Endothelial cell of umbilical vein (primary cell): ENCODE measurements at regions not wholly inside any gene's neighbourhood (a gene's known extent, or its start where the extent isn't known, plus 50 kb on each side); places are given as distances from the start of the nearest gene placed in this dataset.

Source experiments
- BruUV-seq: library from RNA; stranded (reverse); fragments of 400-500 nt; replicated peaks from 2 replicates; lab custom pipeline; 2021; lab: Mats Ljungman, UMichigan
- CTCF ChIA-PET: fragments of 300-600, 350-600 bp; sonication (Branson Sonifier 250); formaldehyde crosslinking; loops from one replicate; lab custom pipeline; 2021; ENCODE audit warnings: antibody characterized with exemption, inconsistent platforms; lab: Charles Lee
- POLR2A ChIA-PET: fragments of 300-600, 350-600 bp; sonication (Branson Sonifier 250); formaldehyde crosslinking; loops from one replicate; lab custom pipeline; 2021; ENCODE audit warnings: antibody characterized with exemption, inconsistent platforms; lab: Charles Lee
- DNase-seq: peaks from one replicate; pipeline ENCODE4 v3.0.0-alpha.2; 2011; ENCODE audit warnings: low read depth, low spot score
- FAIRE-seq: peaks from 2 replicates; lab custom pipeline; 2011; peaks lifted over from hg19 to GRCh38; lab: Jason Lieb, UNC
- H2AFZ ChIP-seq: 2 replicates; pipeline ENCODE4 v1.6.0; 2012; ENCODE audit warnings: low read depth, low read length, control low read depth, inconsistent platforms
- H3K27ac ChIP-seq: 2 replicates; pipeline ENCODE4 v1.5.1; 2011; ENCODE audit warnings: low read depth, mild to moderate bottlenecking, control low read depth, low read length, moderate library complexity; ENCODE audit not compliant: insufficient read depth
- H3K27me3 ChIP-seq, 2 experiments: 2 replicates each; pipeline versions ENCODE4 v1.6.0 to v1.6.1; 2011; ENCODE audit warnings: low read length in 2 of 2, mixed read lengths in 1 of 2; ENCODE audit not compliant: control insufficient read depth in 2 of 2, insufficient read depth in 2 of 2
- H3K36me3 ChIP-seq, 2 experiments: 2 replicates in 1 of 2; 3 replicates in 1 of 2; pipeline ENCODE4 v1.5.1; 2011; ENCODE audit warnings: low read length in 2 of 2, mild to moderate bottlenecking in 1 of 2, moderate library complexity in 1 of 2; ENCODE audit not compliant: control insufficient read depth in 2 of 2, insufficient read depth in 2 of 2; ENCODE audit errors: extremely low read depth in 1 of 2
- H3K4me1 ChIP-seq: 3 replicates; pipeline ENCODE4 v1.5.1; 2011; ENCODE audit warnings: mild to moderate bottlenecking, low read length; ENCODE audit not compliant: control insufficient read depth, insufficient read depth; ENCODE audit errors: extremely low read depth
- H3K4me2 ChIP-seq: 2 replicates; pipeline ENCODE4 v1.6.1; 2011; ENCODE audit warnings: low read length, control low read depth, mixed read lengths; ENCODE audit not compliant: insufficient read depth
- H3K4me3 ChIP-seq, 3 experiments: fragments of 200-600 bp in 1 of 3; sonication (generic), shearing (Covaris generic) in 1 of 3; replicated peaks in 1 of 3; 2 replicates each; pipeline ENCODE4 v1.5.1; 2011 to 2016; ENCODE audit warnings: control low read depth in 3 of 3, low read length in 3 of 3, mild to moderate bottlenecking in 2 of 3, inconsistent platforms in 1 of 3, low read depth in 1 of 3, moderate library complexity in 1 of 3; ENCODE audit not compliant: insufficient read depth in 1 of 3
- H3K79me2 ChIP-seq: 2 replicates; pipeline ENCODE4 v1.6.0; 2012; ENCODE audit warnings: low read length, inconsistent platforms; ENCODE audit not compliant: control insufficient read depth, insufficient read depth
- H3K9ac ChIP-seq: replicated peaks from 2 replicates; pipeline ENCODE3; 2011; ENCODE audit warnings: low read length, control low read depth; ENCODE audit not compliant: insufficient read depth; ENCODE audit errors: extremely low read depth
- H3K9me1 ChIP-seq: replicated peaks from 3 replicates; pipeline ENCODE4 v1.6.0; 2011; ENCODE audit warnings: mild to moderate bottlenecking, low read length; ENCODE audit not compliant: control insufficient read depth, insufficient read depth; ENCODE audit errors: extremely low read depth
- H3K9me3 ChIP-seq: replicated peaks from 2 replicates; pipeline ENCODE4 v1.5.1; 2012; ENCODE audit warnings: low read length, inconsistent platforms; ENCODE audit not compliant: control insufficient read depth, insufficient read depth
- H4K20me1 ChIP-seq: replicated peaks from 2 replicates; pipeline ENCODE3; 2011; ENCODE audit warnings: mild to moderate bottlenecking, low read length; ENCODE audit not compliant: control insufficient read depth, insufficient read depth; ENCODE audit errors: extremely low read depth
- EZH2 ChIP-seq: IDR thresholded peaks from 2 replicates; pipeline ENCODE4 v1.6.1; 2012; ENCODE audit warnings: borderline replicate concordance, low read depth, mild to moderate bottlenecking, moderate library complexity, low read length, inconsistent platforms; ENCODE audit not compliant: severe bottlenecking
- FOS ChIP-seq: IDR thresholded peaks from 2 replicates; pipeline ENCODE4 v1.6.1; 2011; ENCODE audit warnings: mild to moderate bottlenecking, low read length, moderate library complexity, borderline replicate concordance; ENCODE audit not compliant: insufficient read depth
- GATA2 ChIP-seq: IDR thresholded peaks from 2 replicates; pipeline ENCODE4 v1.7.0; 2011; ENCODE audit warnings: low read depth, mild to moderate bottlenecking, moderate library complexity, mixed read lengths, low read length; ENCODE audit not compliant: insufficient read length, insufficient read depth
- JUN ChIP-seq: IDR thresholded peaks from 2 replicates; pipeline ENCODE4 v1.6.1; 2011; ENCODE audit warnings: borderline replicate concordance, low read depth; ENCODE audit not compliant: insufficient read length, insufficient read depth
- MYC ChIP-seq: IDR thresholded peaks from one replicate; pipeline ENCODE4 v1.6.1; 2011; ENCODE audit warnings: mild to moderate bottlenecking, low read depth, low read length
- POLR2A ChIP-seq: IDR thresholded peaks from 2 replicates; pipeline ENCODE4 v1.6.1; 2012; ENCODE audit warnings: low read depth, mild to moderate bottlenecking, control low read depth, low read length
- POLR2AphosphoS5 ChIP-seq: IDR thresholded peaks from 2 replicates; pipeline ENCODE4 v1.6.1; 2012; ENCODE audit warnings: low read depth, mild to moderate bottlenecking, control low read depth, low read length, moderate library complexity; ENCODE audit not compliant: insufficient read depth
- dilution Hi-C: fragments of 300-500 bp; cut with MboI; formaldehyde crosslinking; loops from one replicate; pipeline ENCODE4 v1.15.0; 2019; ENCODE audit warnings: low sequenced_read_pairs; ENCODE audit not compliant: extremely low pct_ligation_motif_present
- intact Hi-C: fragments of 100-400 bp; cut with micrococcal nuclease; formaldehyde crosslinking; loops from one replicate; pipeline ENCODE4 v1.10.0; 2022
- TF ChIP-seq, protein P1 (sequence below): IDR thresholded peaks from 2 replicates; pipeline ENCODE4 v1.6.1; 2011; ENCODE audit not compliant: insufficient read depth, insufficient read length
- TF ChIP-seq, protein P2 (sequence below), 2 donors: IDR thresholded peaks; 1 replicate in 1 of 2; 2 replicates in 1 of 2; pipeline ENCODE4 v1.5.1; 2011; ENCODE audit warnings: low read length in 2 of 2, mild to moderate bottlenecking in 2 of 2, moderate library complexity in 2 of 2, control low read depth in 1 of 2, inconsistent platforms in 1 of 2, low read depth in 1 of 2; ENCODE audit not compliant: insufficient read depth in 1 of 2; ENCODE audit errors: extremely low read depth in 1 of 2

DNA sequence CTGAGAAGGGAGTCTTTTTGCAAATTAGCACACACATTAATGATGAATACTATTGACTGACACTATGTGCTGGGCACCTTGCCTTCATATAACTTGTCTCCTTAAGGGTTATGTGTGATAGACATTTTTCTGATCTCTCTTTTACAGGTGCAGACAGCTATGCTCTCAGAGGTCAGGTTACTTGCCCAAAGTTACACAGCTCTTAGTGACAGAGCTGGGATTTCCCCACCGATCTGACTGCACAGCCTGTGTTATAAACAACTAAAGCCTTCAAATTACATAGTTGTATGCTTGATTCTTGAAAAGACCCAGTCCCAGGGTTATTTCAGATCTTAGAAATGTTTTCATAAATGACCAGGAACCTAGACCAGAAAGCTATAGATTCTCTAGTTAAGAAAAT is 462.7 kb downstream of the EBF1 start:
- BruUV-seq: no TSS peak
- Histone ChIP-seq H3K27me3 (no peaks in the 10 kb centered on the region), H3K4me2 (no peak overlapping the region), H2AFZ (no peak overlapping the region), H3K79me2 (no peaks in the 10 kb centered on the region), H3K4me3 (no peak overlapping the region), H4K20me1 (no peaks in the 10 kb centered on the region), H3K9ac (no peak overlapping the region), H3K36me3 (no peaks in the 10 kb centered on the region), H3K27ac (no peak overlapping the region), H3K9me3 (no peaks in the 10 kb centered on the region), H3K4me1 (no peaks in the 10 kb centered on the region), H3K9me1 (no peaks in the 10 kb centered on the region)
- intact Hi-C loops (no loop called here), dilution Hi-C loops (no loop called here)
- ChIA-PET CTCF (no interaction called here), POLR2A (no interaction called here)
- DNase-seq (no peak), FAIRE-seq (no peak)
- no peak for TF ChIP-seq MYC
- TF ChIP-seq POLR2AphosphoS5: no peak
- no peak for TF ChIP-seq POLR2A
- no peak for TF ChIP-seq EZH2
- TF ChIP-seq, protein P1, sequence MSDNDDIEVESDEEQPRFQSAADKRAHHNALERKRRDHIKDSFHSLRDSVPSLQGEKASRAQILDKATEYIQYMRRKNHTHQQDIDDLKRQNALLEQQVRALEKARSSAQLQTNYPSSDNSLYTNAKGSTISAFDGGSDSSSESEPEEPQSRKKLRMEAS: no peak
- TF ChIP-seq, protein P2, sequence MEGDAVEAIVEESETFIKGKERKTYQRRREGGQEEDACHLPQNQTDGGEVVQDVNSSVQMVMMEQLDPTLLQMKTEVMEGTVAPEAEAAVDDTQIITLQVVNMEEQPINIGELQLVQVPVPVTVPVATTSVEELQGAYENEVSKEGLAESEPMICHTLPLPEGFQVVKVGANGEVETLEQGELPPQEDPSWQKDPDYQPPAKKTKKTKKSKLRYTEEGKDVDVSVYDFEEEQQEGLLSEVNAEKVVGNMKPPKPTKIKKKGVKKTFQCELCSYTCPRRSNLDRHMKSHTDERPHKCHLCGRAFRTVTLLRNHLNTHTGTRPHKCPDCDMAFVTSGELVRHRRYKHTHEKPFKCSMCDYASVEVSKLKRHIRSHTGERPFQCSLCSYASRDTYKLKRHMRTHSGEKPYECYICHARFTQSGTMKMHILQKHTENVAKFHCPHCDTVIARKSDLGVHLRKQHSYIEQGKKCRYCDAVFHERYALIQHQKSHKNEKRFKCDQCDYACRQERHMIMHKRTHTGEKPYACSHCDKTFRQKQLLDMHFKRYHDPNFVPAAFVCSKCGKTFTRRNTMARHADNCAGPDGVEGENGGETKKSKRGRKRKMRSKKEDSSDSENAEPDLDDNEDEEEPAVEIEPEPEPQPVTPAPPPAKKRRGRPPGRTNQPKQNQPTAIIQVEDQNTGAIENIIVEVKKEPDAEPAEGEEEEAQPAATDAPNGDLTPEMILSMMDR (IDR thresholded peaks at IDR 0.05; ENCODE audit: extremely low read depth in 1 of 2, insufficient read depth in 1 of 2, low read depth in 1 of 2, low read length in 2 of 2): no peak
- no peak for TF ChIP-seq FOS
- TF ChIP-seq JUN: no peak
- no peak for TF ChIP-seq GATA2
